Rectal smooth muscle tissue (tissue), 1 donor: ENCODE measurements at regions not wholly inside any gene's neighbourhood (a gene's known extent, or its start where the extent isn't known, plus 50 kb on each side); places are given as distances from the start of the nearest gene placed in this dataset.

Experiments
- H3K27ac ChIP-seq: one replicate; pipeline ENCODE4 v1.7.0; 2013; ENCODE audit warnings: low read depth, low read length, inconsistent platforms
- H3K27me3 ChIP-seq: one replicate; pipeline ENCODE4 v1.7.0; 2013; ENCODE audit warnings: low read length; ENCODE audit not compliant: control insufficient read depth, insufficient read depth
- H3K36me3 ChIP-seq: one replicate; pipeline ENCODE4 v1.7.0; 2013; ENCODE audit warnings: low read length; ENCODE audit not compliant: control insufficient read depth, insufficient read depth
- H3K4me1 ChIP-seq: one replicate; pipeline ENCODE4 v1.7.0; 2013; ENCODE audit warnings: low read length; ENCODE audit not compliant: control insufficient read depth, insufficient read depth
- H3K4me3 ChIP-seq: one replicate; pipeline ENCODE4 v1.7.0; 2013; ENCODE audit warnings: low read length
- H3K9ac ChIP-seq: one replicate; pipeline ENCODE4 v1.7.0; 2013; ENCODE audit warnings: low read length

DNA sequence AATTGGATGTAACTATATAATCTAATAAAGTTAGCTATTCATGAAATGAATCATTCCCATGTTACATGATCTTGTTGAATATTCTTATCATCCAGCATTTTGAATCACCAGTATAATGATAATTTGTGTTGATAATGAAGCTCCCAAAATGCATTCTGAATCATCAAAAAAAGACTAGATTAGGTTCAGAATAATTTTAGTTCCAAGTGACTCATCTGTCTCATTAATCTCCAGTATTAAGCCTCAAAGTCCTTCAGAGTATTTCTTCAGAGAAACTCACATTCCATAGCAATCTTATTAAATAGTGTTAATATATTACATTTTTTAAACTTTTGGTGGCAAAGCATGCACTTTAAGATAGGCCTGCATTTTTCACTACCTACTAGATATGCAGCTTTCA lies 207.5 kb downstream of the SLITRK5 start:
- H3K27me3 ChIP-seq, result no peaks in the 10 kb centered on the region
- no peaks in the 10 kb centered on the region for H3K4me1 ChIP-seq
- H3K27ac ChIP-seq, result no peak overlapping the region
- no peak overlapping the region for H3K9ac ChIP-seq
- H3K4me3 ChIP-seq, result no peak overlapping the region
- no peaks in the 10 kb centered on the region for H3K36me3 ChIP-seq

- Histone ChIP-seq H3K4me3 (no peak overlapping the region), H3K36me3 (no peaks in the 10 kb centered on the region), H3K9ac (no peak overlapping the region), H3K27ac (no peak overlapping the region), H3K4me1 (no peaks in the 10 kb centered on the region), H3K27me3 (no peaks in the 10 kb centered on the region)
Measured at GRCh38 chr13:87884884-87885283, 213.7 kb downstream of the SLITRK5 start.

GRCh38 chr13:87887459-87888123 lies 216.4 kb downstream of the SLITRK5 start:
- no peak overlapping the region for H3K9ac ChIP-seq
- H3K4me3 ChIP-seq, result no peak overlapping the region
- no peaks in the 10 kb centered on the region for H3K36me3 ChIP-seq
- no peaks in the 10 kb centered on the region for H3K27me3 ChIP-seq
- no peaks in the 10 kb centered on the region for H3K4me1 ChIP-seq
- H3K27ac ChIP-seq, result no peak overlapping the region

GRCh38 chr13:87889254-87889653 lies 218.1 kb downstream of the SLITRK5 start:
- H3K27ac ChIP-seq, result no peak overlapping the region
- H3K36me3 ChIP-seq, result no peaks in the 10 kb centered on the region
- H3K4me3 ChIP-seq, result no peak overlapping the region
- H3K27me3 ChIP-seq, result no peaks in the 10 kb centered on the region
- H3K9ac ChIP-seq, result no peak overlapping the region
- H3K4me1 ChIP-seq, result no peaks in the 10 kb centered on the region

GRCh38 chr13:87893186-87893585 lies 222.0 kb downstream of the SLITRK5 start:
- Histone ChIP-seq H3K9ac (no peak overlapping the region), H3K27ac (no peak overlapping the region), H3K36me3 (no peaks in the 10 kb centered on the region), H3K4me1 (no peaks in the 10 kb centered on the region), H3K4me3 (no peak overlapping the region), H3K27me3 (no peaks in the 10 kb centered on the region)

DNA sequence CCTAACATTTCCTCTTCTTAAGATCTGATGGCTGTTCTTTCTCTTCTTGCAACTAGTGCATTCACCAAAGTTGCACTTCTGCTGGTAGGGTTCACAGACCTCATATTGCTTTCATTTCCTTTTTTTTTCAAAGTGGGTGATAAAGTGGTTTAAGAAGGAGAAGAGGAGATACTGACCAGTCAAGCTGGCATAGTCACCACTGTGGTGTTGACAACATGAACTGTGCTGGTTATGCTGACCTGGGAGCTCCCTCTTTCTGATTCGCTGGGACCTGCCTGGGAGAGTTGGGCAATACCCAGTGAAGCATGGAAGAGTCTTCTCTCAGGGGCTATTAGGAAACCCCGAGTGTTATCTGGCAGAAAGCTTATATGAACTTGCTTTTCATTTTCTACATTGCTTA lies 222.9 kb downstream of the SLITRK5 start:
- Histone ChIP-seq H3K9ac (no peak overlapping the region), H3K4me1 (no peaks in the 10 kb centered on the region), H3K27ac (no peak overlapping the region), H3K27me3 (no peaks in the 10 kb centered on the region), H3K4me3 (no peak overlapping the region), H3K36me3 (no peaks in the 10 kb centered on the region)

GRCh38 chr13:87903553-87903952 lies 232.4 kb downstream of the SLITRK5 start:
- Histone ChIP-seq H3K4me1 (no peaks in the 10 kb centered on the region), H3K27ac (no peak overlapping the region), H3K27me3 (no peaks in the 10 kb centered on the region), H3K9ac (no peak overlapping the region), H3K4me3 (no peak overlapping the region), H3K36me3 (no peaks in the 10 kb centered on the region)

- Histone ChIP-seq H3K4me1 (no peaks in the 10 kb centered on the region), H3K4me3 (no peak overlapping the region), H3K36me3 (no peaks in the 10 kb centered on the region), H3K9ac (no peak overlapping the region), H3K27me3 (no peaks in the 10 kb centered on the region), H3K27ac (no peak overlapping the region)
Measured at GRCh38 chr13:87906411-87906810, 235.2 kb downstream of the SLITRK5 start.

DNA sequence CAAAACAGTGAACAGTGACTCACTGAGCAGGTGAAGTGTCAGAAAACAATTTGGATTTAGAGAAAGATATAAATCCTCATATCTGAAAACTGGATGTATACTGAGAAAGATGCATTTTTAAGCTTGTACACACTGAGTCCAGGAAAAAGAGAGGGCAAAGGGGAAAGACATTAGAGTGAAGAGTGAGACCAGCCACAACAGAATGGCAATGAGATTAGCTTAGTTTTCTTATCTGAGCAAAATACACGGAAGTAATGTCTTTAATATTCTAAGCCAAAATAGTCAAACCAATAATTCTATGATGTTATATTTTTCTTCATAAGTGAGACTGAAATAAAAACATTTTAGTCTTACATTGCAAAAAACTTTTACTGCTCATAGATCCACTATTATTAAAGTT lies 236.0 kb downstream of the SLITRK5 start:
- H3K36me3 ChIP-seq, result no peaks in the 10 kb centered on the region
- H3K9ac ChIP-seq, result no peak overlapping the region
- no peak overlapping the region for H3K27ac ChIP-seq
- H3K27me3 ChIP-seq, result no peaks in the 10 kb centered on the region
- no peak overlapping the region for H3K4me3 ChIP-seq
- H3K4me1 ChIP-seq, result no peaks in the 10 kb centered on the region

GRCh38 chr13:87919956-87920355 lies 248.8 kb downstream of the SLITRK5 start:
- H3K27me3 ChIP-seq, result no peaks in the 10 kb centered on the region
- H3K27ac ChIP-seq, result no peak overlapping the region
- no peak overlapping the region for H3K9ac ChIP-seq
- H3K4me3 ChIP-seq, result no peak overlapping the region
- H3K4me1 ChIP-seq, result no peaks in the 10 kb centered on the region
- H3K36me3 ChIP-seq, result no peaks in the 10 kb centered on the region

- no peaks in the 10 kb centered on the region for H3K36me3 ChIP-seq
- no peaks in the 10 kb centered on the region for H3K27me3 ChIP-seq
- no peak overlapping the region for H3K9ac ChIP-seq
- no peak overlapping the region for H3K4me3 ChIP-seq
- H3K27ac ChIP-seq, result no peak overlapping the region
- H3K4me1 ChIP-seq, result no peaks in the 10 kb centered on the region
Measured at GRCh38 chr13:87923753-87924152, 252.6 kb downstream of the SLITRK5 start.

DNA sequence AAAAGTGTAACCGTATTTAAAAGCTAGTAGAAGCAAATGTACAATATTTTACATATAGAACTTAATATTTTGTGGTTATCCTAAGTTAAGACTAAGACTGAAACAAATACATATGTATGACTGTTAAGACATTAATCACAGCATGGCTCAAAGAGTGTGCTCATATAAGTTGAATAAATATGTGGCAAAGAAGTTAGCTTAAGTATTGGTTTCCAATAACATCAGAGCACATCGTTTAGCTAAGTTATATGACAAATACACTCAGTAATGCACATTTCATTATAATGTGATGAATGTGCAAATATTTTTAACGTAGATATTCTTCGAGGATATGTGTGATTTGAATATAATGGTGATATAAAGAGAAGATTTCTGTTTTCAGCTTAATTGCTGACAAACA lies 253.8 kb downstream of the SLITRK5 start:
- Histone ChIP-seq H3K4me3 (no peak overlapping the region), H3K4me1 (no peaks in the 10 kb centered on the region), H3K27ac (no peak overlapping the region), H3K36me3 (no peaks in the 10 kb centered on the region), H3K27me3 (no peaks in the 10 kb centered on the region), H3K9ac (no peak overlapping the region)

DNA sequence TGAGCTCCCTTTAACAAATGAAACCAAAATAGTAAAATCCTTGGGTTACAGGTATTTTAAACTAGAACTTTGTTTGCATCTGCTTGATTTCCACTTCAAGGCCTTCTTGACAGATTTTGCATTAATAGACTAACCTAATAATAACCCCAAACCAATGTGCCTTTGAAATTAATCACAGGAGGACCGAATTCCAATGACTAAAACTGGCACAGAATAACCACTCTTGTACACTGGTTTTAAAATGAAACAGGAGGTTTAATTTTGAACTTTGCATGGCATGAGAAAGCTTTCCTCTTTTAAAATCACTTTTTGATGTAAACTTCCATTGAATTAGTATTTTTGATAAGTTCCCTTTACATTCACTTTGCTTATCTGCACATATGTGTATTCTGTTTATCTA lies 269.6 kb downstream of the SLITRK5 start:
- no peaks in the 10 kb centered on the region for H3K4me1 ChIP-seq

More for the DNA sequence above, 269.6 kb downstream of the SLITRK5 start:
- Histone ChIP-seq H3K27me3 (no peaks in the 10 kb centered on the region), H3K36me3 (no peaks in the 10 kb centered on the region), H3K27ac (no peak overlapping the region), H3K9ac (no peak overlapping the region), H3K4me3 (no peak overlapping the region)
